Loucy (cell line): ENCODE measurements at regions not wholly inside any gene's neighbourhood (a gene's known extent, or its start where the extent isn't known, plus 50 kb on each side); places are given as distances from the start of the nearest gene placed in this dataset.

Source experiments
- H2AFZ ChIP-seq: fragments of 200-600 bp; sonication (generic); 2 replicates; pipeline ENCODE4 v1.6.0; 2016; ENCODE audit warnings: antibody characterized with exemption, mild to moderate bottlenecking, low read length, moderate library complexity
- H3F3A ChIP-seq: fragments of 200-600 bp; 2 replicates; pipeline ENCODE4 v1.6.0; 2016; ENCODE audit warnings: antibody characterized with exemption, low read depth, mild to moderate bottlenecking
- H3K27me3 ChIP-seq: fragments of 200-600 bp; sonication (generic); 2 replicates; pipeline ENCODE4 v1.6.1; 2014; ENCODE audit warnings: low read length, mild to moderate bottlenecking; ENCODE audit not compliant: insufficient read depth, poor library complexity, severe bottlenecking
- H3K36me3 ChIP-seq: fragments of 200-600 bp; sonication (generic); 2 replicates; pipeline ENCODE4 v1.6.1; 2016; ENCODE audit warnings: low read length; ENCODE audit not compliant: insufficient read depth
- H3K4me1 ChIP-seq: fragments of 200-600 bp; sonication (generic); 2 replicates; pipeline ENCODE4 v1.5.1; 2014; ENCODE audit warnings: low read length, mild to moderate bottlenecking; ENCODE audit not compliant: insufficient read depth, poor library complexity, severe bottlenecking
- H3K4me2 ChIP-seq: fragments of 200-600 bp; sonication (generic); 2 replicates; pipeline ENCODE4 v1.6.0; 2014; ENCODE audit warnings: antibody characterized with exemption, low read length, low read depth, mild to moderate bottlenecking; ENCODE audit not compliant: poor library complexity, severe bottlenecking
- H3K4me3 ChIP-seq: fragments of 200-600 bp; sonication (generic); 2 replicates; pipeline ENCODE4 v1.5.1; 2014; ENCODE audit warnings: low read length, mild to moderate bottlenecking, mixed read lengths; ENCODE audit not compliant: poor library complexity, severe bottlenecking
- H3K79me2 ChIP-seq: fragments of 200-600 bp; sonication (generic); 2 replicates; pipeline ENCODE4 v1.6.1; 2014; ENCODE audit warnings: low read length; ENCODE audit not compliant: insufficient read depth
- H3K9ac ChIP-seq: fragments of 200-600 bp; sonication (generic); 2 replicates; pipeline ENCODE4 v1.6.0; 2014; ENCODE audit warnings: mild to moderate bottlenecking, low read depth, low read length, moderate library complexity; ENCODE audit not compliant: poor library complexity, severe bottlenecking
- H3K9me2 ChIP-seq: fragments of 200-600 bp; sonication (generic); replicated peaks from 2 replicates; pipeline ENCODE4 v1.6.1; 2016; ENCODE audit warnings: low read depth, low read length, mixed read lengths
- H3K9me3 ChIP-seq: fragments of 200-600 bp; sonication (generic); 2 replicates; pipeline ENCODE4 v1.6.1; 2014; ENCODE audit warnings: mild to moderate bottlenecking, antibody characterized with exemption, low read length, low read depth; ENCODE audit not compliant: insufficient read depth
- H4K20me1 ChIP-seq: fragments of 200-600 bp; sonication (generic); 2 replicates; pipeline ENCODE4 v1.6.0; 2014; ENCODE audit warnings: antibody characterized with exemption, low read length, mild to moderate bottlenecking; ENCODE audit not compliant: insufficient read depth, poor library complexity, severe bottlenecking
- CTCF ChIP-seq: fragments of 200-600 bp; sonication (generic); conservative IDR thresholded peaks from 2 replicates; pipeline ENCODE4 v1.5.1; 2014; ENCODE audit warnings: mild to moderate bottlenecking, antibody characterized with exemption, low read length
- EZH2phosphoT487 ChIP-seq: fragments of 200-600 bp; IDR thresholded peaks from 2 replicates; pipeline ENCODE4 v1.6.1; 2018; ENCODE audit warnings: antibody characterized with exemption, mild to moderate bottlenecking, moderate library complexity, borderline replicate concordance

DNA sequence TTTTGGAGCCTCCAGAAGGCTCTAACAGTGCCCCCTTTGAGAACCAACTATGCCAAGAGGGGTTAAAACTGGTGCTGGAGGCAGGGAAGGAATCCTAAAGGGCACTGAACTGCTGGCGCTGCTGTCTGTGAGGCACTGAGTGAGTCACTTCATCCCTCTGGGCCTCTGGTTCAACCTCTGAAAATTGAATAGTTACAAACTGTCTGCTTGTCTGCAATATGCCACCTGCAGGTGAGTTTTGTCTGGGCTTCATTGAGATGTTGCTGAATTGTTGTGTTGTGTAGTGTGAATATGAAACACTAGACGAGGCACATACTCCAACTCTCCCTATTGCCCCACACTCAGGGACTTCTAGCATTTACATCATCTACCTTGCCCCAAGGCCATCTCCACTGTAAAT is 68.0 kb downstream of the GRIN2B start:
- H3F3A ChIP-seq: no peaks in the 10 kb centered on the region
- H3K9me3 ChIP-seq: no peaks in the 10 kb centered on the region
- no peak overlapping the region for H3K4me2 ChIP-seq
- TF ChIP-seq EZH2phosphoT487 (no peak), CTCF (no peak)
- no peaks in the 10 kb centered on the region for H3K4me1 ChIP-seq
- H3K9me2 ChIP-seq: no peaks in the 10 kb centered on the region
- no peaks in the 10 kb centered on the region for H3K79me2 ChIP-seq
- no peaks in the 10 kb centered on the region for H4K20me1 ChIP-seq
- no peak overlapping the region for H3K4me3 ChIP-seq
- H3K9ac ChIP-seq: no peak overlapping the region
- H2AFZ ChIP-seq: no peak overlapping the region
- H3K36me3 ChIP-seq: no peaks in the 10 kb centered on the region
- H3K27me3 ChIP-seq: no peaks in the 10 kb centered on the region

- Histone ChIP-seq H4K20me1 (no peaks in the 10 kb centered on the region), H3K36me3 (no peaks in the 10 kb centered on the region), H3K4me2 (no peak overlapping the region), H2AFZ (no peak overlapping the region), H3K79me2 (no peaks in the 10 kb centered on the region), H3K4me1 (no peaks in the 10 kb centered on the region), H3K9ac (no peak overlapping the region), H3K4me3 (no peak overlapping the region), H3F3A (no peaks in the 10 kb centered on the region), H3K9me2 (no peaks in the 10 kb centered on the region), H3K9me3 (no peaks in the 10 kb centered on the region), H3K27me3 (no peaks in the 10 kb centered on the region)
- TF ChIP-seq CTCF: no peak
- TF ChIP-seq EZH2phosphoT487: no peak
Measured at GRCh38 chr12:13911756-13912554, 69.4 kb downstream of the GRIN2B start.

- TF ChIP-seq EZH2phosphoT487: no peak
- TF ChIP-seq CTCF: no peak
- Histone ChIP-seq H3F3A (no peaks in the 10 kb centered on the region), H3K4me1 (no peaks in the 10 kb centered on the region), H2AFZ (no peak overlapping the region), H3K9me3 (no peaks in the 10 kb centered on the region), H3K79me2 (no peaks in the 10 kb centered on the region), H3K9me2 (no peaks in the 10 kb centered on the region), H4K20me1 (no peaks in the 10 kb centered on the region), H3K27me3 (no peaks in the 10 kb centered on the region), H3K36me3 (no peaks in the 10 kb centered on the region), H3K4me3 (no peak overlapping the region), H3K9ac (no peak overlapping the region), H3K4me2 (no peak overlapping the region)
Measured at GRCh38 chr12:13905794-13906193, 75.6 kb downstream of the GRIN2B start.
